Suppressor macrophage treated with lipopolysaccharide for 1 hour (primary cell): ENCODE measurements at regions not wholly inside any gene's neighbourhood (a gene's known extent, or its start where the extent isn't known, plus 50 kb on each side); places are given as distances from the start of the nearest gene placed in this dataset.

ENCODE experiments used
- DNase-seq, 3 donors: peaks; one replicate each; pipeline ENCODE4 v3.0.0-alpha.2; 2020 to 2022

- no peak for DNase-seq
Measured at GRCh38 chr4:3832536-3833220, 66.5 kb downstream of the ADRA2C start.

- DNase-seq: no peak
Measured at GRCh38 chr4:3833326-3833989, 67.3 kb downstream of the ADRA2C start.

- DNase-seq: no peak
Measured at GRCh38 chr4:3834186-3834662, 68.0 kb downstream of the ADRA2C start.

- DNase-seq: no peak
Measured at GRCh38 chr4:3834663-3835521, 68.7 kb downstream of the ADRA2C start.

- DNase-seq: no peak
Measured at GRCh38 chr4:3835527-3836405, 69.6 kb downstream of the ADRA2C start.

GRCh38 chr4:3836406-3836755, 70.2 kb downstream of the ADRA2C start:
- DNase-seq: no peak

GRCh38 chr4:3836756-3837601, 70.8 kb downstream of the ADRA2C start:
- DNase-seq: peak in 2 of 3 donors; percentile 12 to 43

- DNase-seq: no peak
Measured at GRCh38 chr4:3838437-3839380, 72.5 kb downstream of the ADRA2C start.

GRCh38 chr4:3845094-3845743, 79.0 kb downstream of the ADRA2C start:
- no peak for DNase-seq

- DNase-seq: no peak
Measured at GRCh38 chr4:3845744-3846429, 79.7 kb downstream of the ADRA2C start.

- no peak for DNase-seq
Measured at GRCh38 chr4:3847211-3847940, 81.2 kb downstream of the ADRA2C start.

GRCh38 chr4:3848323-3848722, 82.1 kb downstream of the ADRA2C start:
- no peak for DNase-seq

- DNase-seq: no peak
Measured at GRCh38 chr4:3849140-3849539, 83.0 kb downstream of the ADRA2C start.

- DNase-seq: no peak
Measured at GRCh38 chr4:3850128-3850527, 83.9 kb downstream of the ADRA2C start.

- no peak for DNase-seq
Measured at GRCh38 chr4:3851211-3851610, 85.0 kb downstream of the ADRA2C start.

- DNase-seq: no peak
Measured at GRCh38 chr4:3851881-3852280, 85.7 kb downstream of the ADRA2C start.

GRCh38 chr4:3852309-3852708, 86.1 kb downstream of the ADRA2C start:
- no peak for DNase-seq

- no peak for DNase-seq
Measured at GRCh38 chr4:3852711-3853110, 86.5 kb downstream of the ADRA2C start.
